GM18519 (cell line): ENCODE measurements at regions not wholly inside any gene's neighbourhood (a gene's known extent, or its start where the extent isn't known, plus 50 kb on each side); places are given as distances from the start of the nearest gene placed in this dataset.
"Not testable (repeated sequence)": the region's sequence is repeated elsewhere in the genome, so short reads cannot be mapped to it uniquely, and the experiment has no call there.

Experiments
- ATAC-seq: cut with Tn5 transposase; IDR thresholded peaks from one replicate; pipeline ENCODE4 v1.9.1; 2021; ENCODE audit warnings: mild to moderate bottlenecking, moderate library complexity; ENCODE audit not compliant: unreplicated experiment, low FRiP score

DNA sequence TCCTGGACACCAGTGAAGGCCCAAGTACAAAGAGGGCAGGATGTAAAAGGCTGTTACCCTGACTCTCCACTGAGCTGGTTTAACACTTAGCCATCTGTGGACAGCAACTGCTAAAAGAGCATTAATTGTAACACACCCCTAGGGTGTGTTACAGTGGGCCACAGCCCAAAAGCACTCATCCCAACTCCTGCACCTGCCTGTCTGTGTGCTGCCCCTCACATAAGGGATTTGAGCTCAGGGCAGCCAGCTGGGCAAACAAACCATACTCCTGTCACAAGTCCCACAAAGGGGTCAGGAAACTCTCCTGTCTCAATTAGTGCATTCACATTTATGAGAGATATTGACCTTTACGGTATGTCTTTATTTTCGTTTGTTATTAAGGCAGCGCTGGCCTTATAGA is 833.1 kb upstream of the NXPH2 start:
- no peak for ATAC-seq

DNA sequence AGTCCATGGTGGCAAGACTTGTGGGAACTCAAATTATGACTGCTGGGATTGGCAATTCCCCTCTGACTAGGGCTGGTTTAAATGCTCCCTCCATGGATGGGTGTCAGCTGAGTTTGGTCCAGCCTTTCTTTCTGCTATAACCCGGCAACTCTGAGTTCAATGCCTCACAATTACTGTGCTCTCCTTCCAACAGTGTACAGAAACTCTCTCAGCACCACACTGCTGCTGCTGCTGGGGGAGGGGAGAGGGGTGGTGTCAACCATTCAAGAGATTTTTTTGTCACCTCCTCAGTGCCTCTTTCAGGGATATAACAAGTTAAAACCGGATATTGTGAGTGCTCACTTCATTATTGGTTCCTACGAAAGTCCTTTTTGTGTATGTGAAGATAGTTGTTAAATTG is 830.3 kb upstream of the NXPH2 start:
- no peak for ATAC-seq

DNA sequence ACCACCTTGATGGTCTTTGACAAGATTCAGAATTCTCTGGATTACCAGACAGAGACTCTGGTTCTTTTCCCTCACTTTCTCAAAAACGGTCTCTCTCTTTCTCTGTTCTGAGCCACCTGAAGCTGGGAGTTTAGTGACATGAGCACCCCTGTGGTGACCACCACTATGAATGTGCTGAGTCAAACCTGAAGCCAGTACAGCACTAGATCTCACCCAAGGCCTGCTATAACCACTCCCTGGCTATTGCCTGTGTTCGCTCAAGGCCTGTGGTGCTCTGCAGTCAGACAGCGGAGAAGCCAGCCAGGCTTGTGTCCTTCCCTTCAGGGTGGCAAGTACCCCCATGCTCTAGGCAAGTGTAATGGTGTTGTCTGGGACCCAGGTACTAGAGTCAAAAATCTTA is 828.9 kb upstream of the NXPH2 start:
- ATAC-seq = no peak

GRCh38 chr2:139605668-139606067 is 825.5 kb upstream of the NXPH2 start:
- ATAC-seq = no peak

DNA sequence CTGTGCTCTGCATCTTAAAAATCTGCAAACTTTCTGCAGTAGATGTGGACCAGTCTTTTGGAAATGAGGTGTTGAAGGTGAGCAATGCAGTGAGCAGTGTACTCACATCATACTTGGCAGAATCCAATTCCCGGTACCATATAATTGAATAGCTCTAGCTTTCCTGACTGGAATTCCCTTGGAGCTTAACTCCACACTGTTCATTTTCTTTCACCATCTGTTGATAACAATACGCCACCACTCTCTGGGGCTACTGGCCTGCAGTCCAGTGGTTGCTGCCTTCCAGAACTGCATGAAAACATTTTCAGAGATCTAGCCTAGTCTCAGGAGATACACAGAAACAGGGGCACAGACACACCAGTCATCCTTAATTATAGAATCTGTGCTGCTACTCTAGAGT is 820.0 kb upstream of the NXPH2 start:
- no peak for ATAC-seq

DNA sequence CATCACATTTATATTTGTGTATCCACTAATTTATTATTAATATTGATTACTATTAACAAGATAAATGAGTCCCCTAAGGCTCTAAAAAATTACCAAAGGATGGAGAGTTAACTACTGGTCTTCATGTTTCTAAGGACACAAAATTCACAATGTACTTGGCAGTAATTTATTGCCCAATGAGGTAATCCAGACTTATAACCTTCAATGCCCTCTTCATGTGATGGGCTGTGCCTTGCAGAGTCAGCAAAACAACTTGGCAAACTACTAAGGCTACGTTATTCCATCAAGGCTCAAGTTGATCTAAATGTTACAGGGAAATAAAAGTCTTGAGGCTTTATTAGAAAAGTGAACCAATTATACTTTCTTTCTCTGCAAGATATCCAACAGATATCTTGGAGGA is 804.9 kb upstream of the NXPH2 start:
- no peak for ATAC-seq

- no peak for ATAC-seq
These were observed 794.2 kb upstream of the NXPH2 start for GRCh38 chr2:139574371-139574770.

DNA sequence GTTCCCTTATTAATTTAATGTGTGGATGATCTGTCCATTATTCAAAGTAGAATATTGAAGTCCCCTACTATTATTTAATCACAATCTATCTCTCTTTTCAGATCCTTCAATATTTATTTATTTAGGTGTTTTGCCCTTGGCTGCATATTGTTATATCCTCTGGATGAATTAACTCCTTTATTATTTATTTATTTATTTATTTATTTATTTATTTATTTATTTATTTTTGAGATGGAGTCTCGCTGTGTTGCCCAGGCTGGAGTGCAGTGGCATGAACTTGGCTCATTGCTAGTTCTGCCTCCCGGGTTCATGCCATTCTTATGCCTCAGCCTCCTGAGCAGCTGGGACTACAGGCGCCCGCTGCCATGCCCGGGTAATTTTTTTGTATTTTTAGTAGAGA is 776.6 kb upstream of the NXPH2 start:
- ATAC-seq = no peak

GRCh38 chr2:139550873-139551272 is 770.7 kb upstream of the NXPH2 start:
- no peak for ATAC-seq

DNA sequence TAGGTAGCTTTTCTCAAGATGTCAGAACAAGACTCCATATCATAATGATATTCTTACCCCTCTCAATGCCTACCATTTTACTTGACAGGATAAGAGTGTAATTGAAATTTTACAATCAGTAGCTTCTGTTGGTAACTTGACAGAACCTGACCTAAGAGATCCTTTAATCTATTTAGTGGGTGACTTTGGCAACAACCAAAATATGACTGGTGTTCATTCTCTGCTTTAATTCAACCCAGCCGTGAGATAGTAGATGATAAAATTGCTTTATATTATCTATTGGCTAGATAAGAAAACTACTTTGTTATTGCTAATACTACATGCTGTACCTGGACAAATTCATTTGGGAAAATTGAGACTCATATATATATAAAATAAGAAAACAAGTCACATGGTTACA is 770.2 kb upstream of the NXPH2 start:
- ATAC-seq = no peak

GRCh38 chr2:139544186-139544851 is 764.1 kb upstream of the NXPH2 start:
- ATAC-seq = no peak

DNA sequence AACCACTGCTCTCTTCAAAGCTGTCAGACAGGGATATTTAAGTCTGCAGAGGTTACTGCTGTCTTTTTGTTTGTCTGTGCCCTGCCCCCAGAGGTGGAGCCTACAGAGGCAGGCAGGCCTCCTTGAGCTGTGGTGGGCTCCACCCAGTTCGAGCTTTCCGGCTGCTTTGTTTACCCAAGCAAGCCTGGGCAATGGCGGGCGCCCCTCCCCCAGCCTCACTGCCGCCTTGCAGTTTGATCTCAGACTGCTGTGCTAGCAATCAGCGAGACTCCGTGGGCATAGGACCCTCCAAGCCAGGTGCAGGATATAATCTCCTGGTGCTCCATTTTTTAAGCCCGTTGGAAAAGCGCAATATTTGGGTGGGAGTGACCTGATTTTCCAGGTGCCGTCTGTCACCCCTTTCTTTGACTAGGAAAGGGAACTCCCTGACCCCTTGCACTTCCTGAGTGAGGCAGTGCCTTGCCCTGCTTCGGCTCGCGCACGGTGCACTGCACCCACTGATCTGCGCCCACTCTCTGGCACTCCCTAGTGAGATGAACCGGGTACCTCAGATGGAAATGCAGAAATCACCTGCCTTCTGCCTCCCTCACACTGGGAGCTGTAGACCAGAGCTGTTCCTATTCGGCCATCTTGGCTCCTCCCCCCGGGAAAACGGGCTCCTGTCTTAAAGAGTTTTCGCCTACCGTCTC is 758.3 kb upstream of the NXPH2 start:
- not testable (repeated sequence) for ATAC-seq

- no peak for ATAC-seq
These were observed 748.9 kb upstream of the NXPH2 start for GRCh38 chr2:139529080-139529479.

DNA sequence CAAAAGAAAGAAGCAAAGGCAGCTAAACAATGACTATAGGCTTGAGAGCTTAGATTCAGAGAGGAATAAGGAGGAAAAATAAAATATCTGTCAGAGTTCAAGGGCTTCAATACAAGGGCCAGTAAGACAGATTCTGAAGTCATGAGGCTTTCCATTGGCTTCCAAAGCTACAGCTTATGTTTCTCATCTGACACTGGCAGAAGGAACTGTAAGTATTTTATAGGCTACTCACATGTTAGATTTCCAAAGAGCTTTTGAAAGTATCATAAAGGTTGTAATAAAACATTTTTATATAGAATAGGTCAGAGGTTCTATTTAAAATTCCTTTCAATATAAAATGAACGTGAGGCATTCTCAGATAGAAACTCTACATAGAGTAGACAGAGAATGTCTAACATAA is 746.6 kb upstream of the NXPH2 start:
- ATAC-seq = no peak

DNA sequence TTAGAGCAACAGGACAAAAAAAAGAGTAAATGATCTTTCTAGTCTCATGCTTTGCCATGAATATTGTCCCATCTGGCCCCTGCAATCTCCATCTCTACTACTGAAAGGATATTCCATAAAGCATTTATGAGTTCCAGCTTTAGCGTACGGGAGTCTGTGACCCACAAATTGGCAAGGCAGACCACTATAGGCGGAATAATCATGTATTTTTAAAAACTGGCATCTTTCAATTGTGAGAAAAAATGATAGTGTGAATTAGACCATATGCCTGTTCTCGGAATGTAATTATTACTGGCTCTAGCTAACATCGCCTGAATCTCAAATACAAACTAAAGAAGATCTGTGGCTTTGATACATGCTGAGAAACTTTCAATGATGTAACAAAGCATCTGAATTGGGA is 738.1 kb upstream of the NXPH2 start:
- ATAC-seq = no peak

DNA sequence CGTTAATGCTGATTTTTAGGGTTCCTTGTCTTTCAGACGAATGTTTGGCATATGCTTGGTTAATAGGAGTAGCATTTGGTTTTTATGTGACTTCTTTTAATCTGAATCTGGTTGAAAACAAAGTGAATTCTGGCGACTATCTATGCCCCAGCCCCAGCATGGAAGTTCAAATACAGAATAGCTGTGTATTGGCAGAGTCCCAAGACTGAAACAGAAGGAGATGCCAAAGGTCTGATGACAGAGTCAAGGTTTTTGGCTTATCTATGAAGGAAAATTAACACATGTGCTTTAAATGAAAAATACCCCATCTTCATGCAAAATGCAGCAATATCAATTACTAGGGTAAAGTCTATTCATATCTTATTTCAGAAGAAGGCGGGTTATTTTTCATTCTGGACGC is 734.8 kb upstream of the NXPH2 start:
- no peak for ATAC-seq

- no peak for ATAC-seq
These were observed 715.7 kb upstream of the NXPH2 start for GRCh38 chr2:139495851-139496250.

DNA sequence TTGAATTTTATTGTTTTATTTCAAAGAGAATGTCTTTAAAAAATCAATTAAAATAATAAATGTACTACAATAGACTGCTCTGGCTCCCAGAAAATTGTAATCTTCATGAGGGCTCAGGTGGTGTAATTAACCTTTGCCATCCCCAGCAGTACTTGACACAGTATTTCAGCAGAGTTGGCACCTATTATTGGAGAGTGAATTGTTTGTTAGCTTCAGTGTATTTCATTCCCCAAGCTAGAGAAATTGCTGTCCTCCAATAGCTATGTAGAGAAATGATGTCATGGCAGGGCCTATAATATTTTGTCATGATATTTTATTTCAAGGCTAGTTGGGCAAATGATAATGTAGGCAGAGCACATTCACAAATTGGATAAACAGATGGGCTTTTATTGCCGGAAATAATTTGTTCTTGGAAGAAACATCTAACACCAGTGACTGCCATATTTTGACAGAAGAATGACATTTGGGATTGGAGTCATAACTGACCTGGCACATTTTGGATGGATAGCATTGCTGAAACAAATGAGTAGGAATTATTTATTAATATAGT is 712.0 kb upstream of the NXPH2 start:
- no peak for ATAC-seq

GRCh38 chr2:139480161-139480650 is 700.0 kb upstream of the NXPH2 start:
- ATAC-seq = no peak

DNA sequence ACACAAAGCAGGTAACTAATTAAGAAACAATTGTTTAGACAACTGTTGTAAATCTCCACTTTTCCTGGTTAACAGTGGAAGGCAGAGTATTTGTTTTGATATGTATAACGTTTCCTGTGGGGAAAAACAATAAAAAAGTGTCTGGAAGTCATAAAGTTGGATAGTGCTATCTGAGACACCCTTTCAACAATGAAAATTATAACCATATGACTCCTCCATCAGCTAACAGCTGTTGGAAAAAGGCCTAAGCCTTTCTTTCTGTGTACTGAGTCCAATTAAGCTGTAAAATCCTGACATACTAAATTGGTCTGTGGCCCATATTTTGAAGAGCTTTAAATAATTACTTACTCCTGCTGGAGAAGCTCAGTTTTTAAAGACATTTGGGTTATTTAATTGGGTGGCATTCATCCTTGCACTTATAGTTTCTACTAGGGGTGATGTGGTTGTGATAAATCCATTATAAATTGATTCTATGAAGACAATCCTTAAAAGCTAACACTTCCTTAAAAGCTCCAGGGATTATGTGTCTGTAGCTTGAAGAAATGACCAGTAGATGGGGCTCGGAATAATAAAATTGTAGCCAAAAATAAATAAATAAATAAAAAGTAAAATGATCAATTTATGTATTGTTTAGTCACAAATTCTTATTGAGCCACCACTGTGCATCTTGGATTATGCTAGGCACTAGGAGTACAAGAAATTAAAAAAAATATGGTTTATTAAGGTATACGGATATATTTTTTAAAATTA is 698.1 kb upstream of the NXPH2 start:
- no peak for ATAC-seq

DNA sequence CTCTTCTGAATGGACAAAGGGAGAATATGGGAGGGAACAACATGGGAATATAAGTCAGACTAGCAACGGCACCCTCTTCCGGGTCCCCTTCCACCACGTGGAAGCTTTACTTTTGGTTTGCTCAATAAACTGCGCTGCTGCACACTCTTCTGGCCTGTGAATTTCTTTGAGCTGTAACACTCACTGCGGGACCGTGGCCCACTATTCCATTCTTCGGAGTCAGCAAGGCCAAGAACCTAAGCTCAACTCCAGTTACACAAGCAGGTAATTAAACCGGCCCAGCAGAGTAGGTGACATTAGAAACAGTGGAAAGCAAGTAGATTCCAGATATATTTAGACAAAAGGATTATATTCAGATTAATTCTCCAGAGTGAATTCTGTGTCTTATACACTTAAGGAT is 697.4 kb upstream of the NXPH2 start:
- no peak for ATAC-seq
